IMR-90 (cell line): ENCODE measurements at regions not wholly inside any gene's neighbourhood (a gene's known extent, or its start where the extent isn't known, plus 50 kb on each side); places are given as distances from the start of the nearest gene placed in this dataset.
A peak's percentile ranks its signal among the peaks of the same experiment; 100 is the strongest.

Experiments used
- ATAC-seq: fragments of 200-7000 bp; cut with Tn5 transposase; 2 replicates; pipeline ENCODE4 v1.9.1; 2020; ENCODE audit warnings: low read depth, mild to moderate bottlenecking, moderate library complexity
- BruUV-seq: library from RNA; stranded (reverse); fragments of 400-500 nt; replicated peaks from 2 replicates; lab custom pipeline; 2021; lab: Mats Ljungman, UMichigan
- CTCF ChIA-PET: fragments of 300-600 bp; formaldehyde crosslinking; extraction: SDS; loops from one replicate; lab custom pipeline; 2021; ENCODE audit warnings: antibody characterized with exemption; lab: Yijun Ruan, JAX
- POLR2A ChIA-PET: fragments of 300-600 bp; sonication (Branson Sonifier 250); formaldehyde crosslinking; loops from one replicate; lab custom pipeline; 2022; ENCODE audit warnings: antibody characterized with exemption; ENCODE audit not compliant: unreplicated experiment; lab: Charles Lee
- DNase-seq: peaks from one replicate; pipeline ENCODE4 v3.0.0; 2013
- H2AFZ ChIP-seq: replicated peaks from 2 replicates; pipeline ENCODE3; 2013; ENCODE audit warnings: low read length, mild to moderate bottlenecking; ENCODE audit not compliant: poor library complexity
- H2AK5ac ChIP-seq: 2 replicates; pipeline ENCODE4 v1.6.1; 2013; ENCODE audit warnings: low read depth, low read length, inconsistent platforms
- H2AK9ac ChIP-seq: replicated peaks from 2 replicates; pipeline ENCODE3; 2013; ENCODE audit warnings: mild to moderate bottlenecking, low read depth, low read length, moderate library complexity; ENCODE audit not compliant: poor library complexity
- H2BK120ac ChIP-seq: 2 replicates; pipeline ENCODE4 v1.6.1; 2013; ENCODE audit warnings: low read depth, low read length, inconsistent platforms
- H2BK15ac ChIP-seq: 3 replicates; pipeline ENCODE4 v1.6.1; 2013; ENCODE audit warnings: low read depth, low read length, inconsistent platforms
- H2BK20ac ChIP-seq: 2 replicates; pipeline ENCODE4 v1.6.1; 2013; ENCODE audit warnings: low read depth, mild to moderate bottlenecking, inconsistent platforms, low read length, moderate library complexity
- H2BK5ac ChIP-seq: 2 replicates; pipeline ENCODE4 v1.6.1; 2013; ENCODE audit warnings: mild to moderate bottlenecking, low read depth, low read length, inconsistent platforms; ENCODE audit not compliant: poor library complexity, severe bottlenecking
- H3K14ac ChIP-seq: replicated peaks from 2 replicates; pipeline ENCODE4 v1.6.1; 2013; ENCODE audit warnings: low read depth, low read length, inconsistent platforms
- H3K18ac ChIP-seq: 2 replicates; pipeline ENCODE4 v1.6.1; 2013; ENCODE audit warnings: low read depth, low read length, control low read depth
- H3K23ac ChIP-seq: 2 replicates; pipeline ENCODE4 v1.6.1; 2013; ENCODE audit warnings: low read depth, low read length, inconsistent platforms
- H3K27ac ChIP-seq: 2 replicates; pipeline ENCODE4 v1.5.1; 2013; ENCODE audit warnings: mild to moderate bottlenecking, control low read depth, low read length; ENCODE audit not compliant: insufficient read depth
- H3K27me3 ChIP-seq: 2 replicates; pipeline ENCODE4 v1.6.1; 2013; ENCODE audit warnings: low read length; ENCODE audit not compliant: control insufficient read depth, insufficient read depth
- H3K36me3 ChIP-seq: 2 replicates; pipeline ENCODE4 v1.6.1; 2013; ENCODE audit warnings: low read length, mixed read lengths; ENCODE audit not compliant: control insufficient read depth, insufficient read depth
- H3K4ac ChIP-seq: 2 replicates; pipeline ENCODE4 v1.6.1; 2013; ENCODE audit warnings: low read depth, low read length, inconsistent platforms
- H3K4me1 ChIP-seq: 2 replicates; pipeline ENCODE4 v1.6.1; 2013; ENCODE audit warnings: low read length, mixed read lengths; ENCODE audit not compliant: control insufficient read depth, insufficient read depth
- H3K4me2 ChIP-seq: 2 replicates; pipeline ENCODE4 v1.6.1; 2013; ENCODE audit warnings: low read depth, mild to moderate bottlenecking, control low read depth, low read length, moderate library complexity
- H3K4me3 ChIP-seq: 2 replicates; pipeline ENCODE4 v1.5.1; 2013; ENCODE audit warnings: low read depth, mild to moderate bottlenecking, control low read depth, low read length, moderate library complexity; ENCODE audit not compliant: insufficient read depth
- H3K56ac ChIP-seq: 2 replicates; pipeline ENCODE4 v1.6.1; 2013; ENCODE audit warnings: low read length, inconsistent platforms; ENCODE audit not compliant: insufficient read depth; ENCODE audit errors: extremely low read depth
- H3K79me1 ChIP-seq, 2 experiments: 2 replicates each; pipeline ENCODE4 v1.6.1; 2013; ENCODE audit warnings: low read length in 2 of 2, inconsistent platforms in 1 of 2, low read depth in 1 of 2
- H3K9ac ChIP-seq: 2 replicates; pipeline ENCODE4 v1.6.1; 2013; ENCODE audit warnings: low read depth, low read length, control low read depth
- H3K9me1 ChIP-seq: 2 replicates; pipeline ENCODE4 v1.6.1; 2013; ENCODE audit warnings: low read length, inconsistent platforms; ENCODE audit not compliant: insufficient read depth
- H3K9me3 ChIP-seq: 2 replicates; pipeline ENCODE4 v1.6.1; 2013; ENCODE audit warnings: low read length; ENCODE audit not compliant: control insufficient read depth, insufficient read depth
- H4K20me1 ChIP-seq: 2 replicates; pipeline ENCODE4 v1.6.1; 2013; ENCODE audit warnings: low read length, inconsistent platforms; ENCODE audit not compliant: insufficient read depth
- H4K5ac ChIP-seq: 2 replicates; pipeline ENCODE4 v1.6.1; 2013; ENCODE audit warnings: mild to moderate bottlenecking, low read depth, low read length, control low read depth
- H4K8ac ChIP-seq, 2 experiments: 2 replicates each; pipeline ENCODE4 v1.6.1; 2013; ENCODE audit warnings: low read depth in 2 of 2, low read length in 2 of 2, control low read depth in 1 of 2, inconsistent platforms in 1 of 2
- H4K91ac ChIP-seq: 2 replicates; pipeline ENCODE4 v1.6.1; 2013; ENCODE audit warnings: low read depth, low read length, inconsistent platforms; ENCODE audit not compliant: insufficient read depth
- MAFK ChIP-seq: IDR thresholded peaks from 2 replicates; pipeline ENCODE4 v1.6.1; 2012; ENCODE audit warnings: low read depth, low read length, improper control_type of control experiment
- MAZ ChIP-seq: IDR thresholded peaks from 2 replicates; pipeline ENCODE4 v1.6.1; 2012; ENCODE audit warnings: low read depth, mild to moderate bottlenecking, low read length, improper control_type of control experiment, moderate library complexity, borderline replicate concordance
- MXI1 ChIP-seq: IDR thresholded peaks from 2 replicates; pipeline ENCODE4 v1.6.1; 2012; ENCODE audit warnings: low read depth, mild to moderate bottlenecking, low read length, moderate library complexity, borderline replicate concordance
- NFE2L2 ChIP-seq: fragments of 150-350 bp; IDR thresholded peaks from 2 replicates; pipeline ENCODE4 v1.6.1; 2016; ENCODE audit warnings: low read depth, mild to moderate bottlenecking, low read length
- RAD21 ChIP-seq: IDR thresholded peaks from 2 replicates; pipeline ENCODE4 v1.6.1; 2012; ENCODE audit warnings: low read length, improper control_type of control experiment
- RFX5 ChIP-seq: IDR thresholded peaks from 2 replicates; pipeline ENCODE4 v1.8.0; 2012; ENCODE audit warnings: low read depth, mild to moderate bottlenecking, low read length, moderate library complexity
- SMC3 ChIP-seq: fragments of 150-350 bp; IDR thresholded peaks from 2 replicates; pipeline ENCODE4 v1.6.1; 2016; ENCODE audit warnings: low read depth, mild to moderate bottlenecking, antibody characterized with exemption, low read length, moderate library complexity
- WGBS, 2 experiments: methylation state at CpG; one replicate each; pipeline versions ENCODE4 v1.1.5 to v1.1.7; 2013; ENCODE audit warnings: missing lambda C conversion rate in 2 of 2; ENCODE audit not compliant: insufficient read length in 1 of 2; ENCODE audit errors: extremely low coverage in 2 of 2; 5-methylcytosine and 5-hydroxymethylcytosine counted together
- dilution Hi-C: fragments of 300-500 bp; cut with HindIII; formaldehyde crosslinking; loops from one replicate; pipeline ENCODE4 v1.14.3; 2018; ENCODE audit warnings: low sequenced_read_pairs; ENCODE audit not compliant: unreplicated experiment
- in situ Hi-C: fragments of 300-500 bp; cut with MboI; formaldehyde crosslinking; loops from 3 replicates; pipeline ENCODE4 v1.14.3; 2019; ENCODE audit warnings: low sequenced_read_pairs, inconsistent platforms, mixed read lengths
- intact Hi-C: fragments of 100-400 bp; cut with micrococcal nuclease; formaldehyde crosslinking; loops from 2 replicates; pipeline ENCODE4 v1.10.0; 2022
- TF ChIP-seq, protein P1 (sequence below): fragments of 150-350 bp; IDR thresholded peaks from 2 replicates; pipeline ENCODE4 v1.6.1; 2016; ENCODE audit warnings: low read depth, mild to moderate bottlenecking, low read length, moderate library complexity, borderline replicate concordance
- TF ChIP-seq, protein P2 (sequence below): conservative IDR thresholded peaks from 2 replicates; pipeline ENCODE4 v1.5.1; 2012; ENCODE audit warnings: mild to moderate bottlenecking, low read depth, low read length, improper control_type of control experiment

DNA sequence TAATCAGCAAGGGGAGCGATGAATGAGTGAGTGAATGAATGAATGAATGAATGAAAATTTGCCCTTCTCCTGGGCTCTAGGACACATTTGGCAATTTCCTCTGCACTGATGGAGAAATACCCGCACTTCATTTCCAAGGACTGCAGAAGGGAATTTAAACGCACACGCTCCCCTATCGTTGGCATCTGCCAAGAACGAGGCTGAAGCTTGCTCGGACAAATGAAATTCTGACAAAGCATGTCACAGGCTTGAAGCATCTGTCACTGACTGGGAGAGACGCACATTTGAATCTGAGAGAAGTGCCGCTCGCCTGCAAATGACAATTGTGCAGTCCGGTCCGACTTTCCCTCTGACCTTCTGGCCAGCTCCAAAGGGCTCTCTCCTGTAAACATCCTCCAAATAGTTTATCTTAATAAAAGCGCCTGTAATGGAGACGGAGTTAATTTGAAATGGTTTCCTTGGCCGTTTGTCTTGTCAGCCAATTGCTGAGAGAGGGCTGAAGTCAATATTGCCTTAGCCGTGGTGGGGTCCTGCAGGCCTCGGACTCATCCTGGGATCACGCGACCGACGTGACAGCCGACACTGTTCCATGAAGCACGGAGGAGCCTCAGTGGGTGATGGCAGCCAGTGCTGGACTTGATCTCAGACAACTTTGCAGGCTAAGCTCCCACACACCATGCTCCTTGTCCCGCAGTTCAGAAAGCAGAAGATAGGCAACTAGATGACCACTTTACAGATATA, 260.7 kb downstream of the MN1 start:
- H2AK5ac ChIP-seq: no peak overlapping the region
- TF ChIP-seq MXI1: no peak
- TF ChIP-seq SMC3: no peak
- no peak for TF ChIP-seq RFX5
- TF ChIP-seq, protein P1, sequence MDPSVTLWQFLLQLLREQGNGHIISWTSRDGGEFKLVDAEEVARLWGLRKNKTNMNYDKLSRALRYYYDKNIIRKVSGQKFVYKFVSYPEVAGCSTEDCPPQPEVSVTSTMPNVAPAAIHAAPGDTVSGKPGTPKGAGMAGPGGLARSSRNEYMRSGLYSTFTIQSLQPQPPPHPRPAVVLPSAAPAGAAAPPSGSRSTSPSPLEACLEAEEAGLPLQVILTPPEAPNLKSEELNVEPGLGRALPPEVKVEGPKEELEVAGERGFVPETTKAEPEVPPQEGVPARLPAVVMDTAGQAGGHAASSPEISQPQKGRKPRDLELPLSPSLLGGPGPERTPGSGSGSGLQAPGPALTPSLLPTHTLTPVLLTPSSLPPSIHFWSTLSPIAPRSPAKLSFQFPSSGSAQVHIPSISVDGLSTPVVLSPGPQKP: no peak
- no peak for TF ChIP-seq NFE2L2
- TF ChIP-seq, protein P2, sequence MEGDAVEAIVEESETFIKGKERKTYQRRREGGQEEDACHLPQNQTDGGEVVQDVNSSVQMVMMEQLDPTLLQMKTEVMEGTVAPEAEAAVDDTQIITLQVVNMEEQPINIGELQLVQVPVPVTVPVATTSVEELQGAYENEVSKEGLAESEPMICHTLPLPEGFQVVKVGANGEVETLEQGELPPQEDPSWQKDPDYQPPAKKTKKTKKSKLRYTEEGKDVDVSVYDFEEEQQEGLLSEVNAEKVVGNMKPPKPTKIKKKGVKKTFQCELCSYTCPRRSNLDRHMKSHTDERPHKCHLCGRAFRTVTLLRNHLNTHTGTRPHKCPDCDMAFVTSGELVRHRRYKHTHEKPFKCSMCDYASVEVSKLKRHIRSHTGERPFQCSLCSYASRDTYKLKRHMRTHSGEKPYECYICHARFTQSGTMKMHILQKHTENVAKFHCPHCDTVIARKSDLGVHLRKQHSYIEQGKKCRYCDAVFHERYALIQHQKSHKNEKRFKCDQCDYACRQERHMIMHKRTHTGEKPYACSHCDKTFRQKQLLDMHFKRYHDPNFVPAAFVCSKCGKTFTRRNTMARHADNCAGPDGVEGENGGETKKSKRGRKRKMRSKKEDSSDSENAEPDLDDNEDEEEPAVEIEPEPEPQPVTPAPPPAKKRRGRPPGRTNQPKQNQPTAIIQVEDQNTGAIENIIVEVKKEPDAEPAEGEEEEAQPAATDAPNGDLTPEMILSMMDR: no peak
- TF ChIP-seq RAD21: no peak
- TF ChIP-seq MAFK: no peak
- no peak for TF ChIP-seq MAZ
- no peak overlapping the region for H3K14ac ChIP-seq
- ATAC-seq: peak; percentile 17; the same call in 1 of the 2 replicates
- H3K4me3 ChIP-seq: no peak overlapping the region
- H3K9me3 ChIP-seq: no peaks in the 10 kb centered on the region
- no peak overlapping the region for H2BK120ac ChIP-seq
- H3K18ac ChIP-seq: no peak overlapping the region
- H3K9me1 ChIP-seq: no peaks in the 10 kb centered on the region
- POLR2A ChIA-PET: interaction anchor here (0.5 kb wide), 1 partner anchor 1261 kb away, joined by 4 read pairs; no protein-coding TSS in a partner anchor
- no peak overlapping the region for H4K5ac ChIP-seq
- H3K4ac ChIP-seq: no peak overlapping the region
- intact Hi-C loops: no loop called here
- peaks cover 56% of the 10 kb centered on the region for H3K27me3 ChIP-seq
- no peak overlapping the region for H2AFZ ChIP-seq
- H2BK20ac ChIP-seq: no peak overlapping the region
- H3K56ac ChIP-seq: no peak overlapping the region
- H3K27ac ChIP-seq: no peak overlapping the region
- no peak overlapping the region for H4K91ac ChIP-seq
- no peak overlapping the region for H3K9ac ChIP-seq
- no peaks in the 10 kb centered on the region for H3K36me3 ChIP-seq
- in situ Hi-C loops: no loop called here
- no TSS peak for BruUV-seq
- H4K8ac ChIP-seq: no peak overlapping the region
- WGBS, 2 experiments: 56% methylated on average over 14 of the region's 24 CpGs; no CpG with 5 or more reads in 1 of the 2 experiments
- H2BK5ac ChIP-seq: no peak overlapping the region
- dilution Hi-C loops: no loop called here
- no peak for DNase-seq
- H3K23ac ChIP-seq: no peak overlapping the region
- H3K79me1 ChIP-seq: no peaks in the 10 kb centered on the region
- CTCF ChIA-PET: no interaction called here
- H3K4me2 ChIP-seq: no peak overlapping the region; the same call in 1 of the 2 replicates
- H2AK9ac ChIP-seq: no peak overlapping the region
- H3K4me1 ChIP-seq: peaks cover 2% of the 10 kb centered on the region; the same call in 1 of the 2 replicates
- H4K20me1 ChIP-seq: no peaks in the 10 kb centered on the region
- H2BK15ac ChIP-seq: no peak overlapping the region
